Suprapubic skin (tissue), 4 donors: ENCODE measurements at regions not wholly inside any gene's neighbourhood (a gene's known extent, or its start where the extent isn't known, plus 50 kb on each side); places are given as distances from the start of the nearest gene placed in this dataset.

Experiments
- DNase-seq, 2 donors: peaks; one replicate each; pipeline ENCODE4 v3.0.0-alpha.2; 2019; ENCODE audit warnings: low spot score in 2 of 2
- H3K27ac ChIP-seq: fragments of 200-600 bp; sonication (generic); one replicate; pipeline ENCODE4 v1.5.1; 2019
- H3K27me3 ChIP-seq: fragments of 200-600 bp; sonication (generic); one replicate; pipeline ENCODE4 v1.5.1; 2019
- H3K36me3 ChIP-seq: fragments of 200-600 bp; sonication (generic); one replicate; pipeline ENCODE4 v1.5.1; 2019
- H3K4me1 ChIP-seq: fragments of 200-600 bp; sonication (generic); one replicate; pipeline ENCODE4 v1.5.1; 2019
- H3K4me3 ChIP-seq: fragments of 200-600 bp; sonication (generic); one replicate; pipeline ENCODE4 v1.5.1; 2019; ENCODE audit warnings: mild to moderate bottlenecking
- H3K9me3 ChIP-seq: fragments of 200-600 bp; sonication (generic); one replicate; pipeline ENCODE4 v1.5.1; 2019
- EP300 ChIP-seq: sonication (generic); formaldehyde crosslinking; IDR thresholded peaks from one replicate; pipeline ENCODE4 v1.6.1; 2017; ENCODE audit warnings: antibody characterized with exemption
- POLR2A ChIP-seq, 2 donors: fragments of 450-650 bp; IDR thresholded peaks; one replicate each; pipeline ENCODE4 v1.6.1; 2017; ENCODE audit warnings: antibody characterized with exemption in 2 of 2, mild to moderate bottlenecking in 2 of 2, moderate library complexity in 2 of 2
- POLR2AphosphoS5 ChIP-seq, 3 donors: sonication (generic); formaldehyde crosslinking; IDR thresholded peaks; one replicate each; pipeline ENCODE4 v1.6.1; 2017; ENCODE audit warnings: antibody characterized with exemption in 3 of 3
- WGBS: methylation state at CpG from one replicate; pipeline ENCODE4 v1.1.5; 2018; 5-methylcytosine and 5-hydroxymethylcytosine counted together
- TF ChIP-seq, protein P1 (sequence below), 2 donors: fragments of 200-600 bp in 1 of 2; fragments of 450-650 bp in 1 of 2; sonication (generic) in 1 of 2; IDR thresholded peaks; one replicate each; pipeline ENCODE4 v1.5.1; 2016 to 2019; ENCODE audit warnings: antibody characterized with exemption in 2 of 2, mild to moderate bottlenecking in 1 of 2, moderate library complexity in 1 of 2

DNA sequence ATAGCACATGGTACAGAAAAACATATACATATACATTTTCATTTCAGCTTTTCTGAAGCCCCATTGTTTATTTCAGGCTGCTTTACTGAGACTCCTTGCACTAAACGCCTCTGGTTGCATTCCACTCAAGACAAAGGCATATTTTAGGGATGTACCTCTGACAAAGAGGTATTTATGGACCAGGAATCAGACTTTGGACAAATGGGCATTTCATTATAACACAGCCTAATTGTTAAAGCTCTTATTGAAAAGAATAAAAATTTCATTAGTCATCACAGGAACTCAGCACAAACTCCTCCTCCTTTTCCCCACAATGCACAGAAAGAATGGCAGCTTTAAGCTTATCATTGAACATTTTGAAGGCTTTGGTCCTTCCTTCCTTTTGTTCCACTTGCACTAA, 62.9 kb upstream of the UGT8 start:
- no peaks in the 10 kb centered on the region for H3K4me1 ChIP-seq
- TF ChIP-seq POLR2A (IDR thresholded peaks at IDR 0.05) (no peak), EP300 (no peak), POLR2AphosphoS5 (IDR thresholded peaks at IDR 0.05) (no peak)
- TF ChIP-seq, protein P1, sequence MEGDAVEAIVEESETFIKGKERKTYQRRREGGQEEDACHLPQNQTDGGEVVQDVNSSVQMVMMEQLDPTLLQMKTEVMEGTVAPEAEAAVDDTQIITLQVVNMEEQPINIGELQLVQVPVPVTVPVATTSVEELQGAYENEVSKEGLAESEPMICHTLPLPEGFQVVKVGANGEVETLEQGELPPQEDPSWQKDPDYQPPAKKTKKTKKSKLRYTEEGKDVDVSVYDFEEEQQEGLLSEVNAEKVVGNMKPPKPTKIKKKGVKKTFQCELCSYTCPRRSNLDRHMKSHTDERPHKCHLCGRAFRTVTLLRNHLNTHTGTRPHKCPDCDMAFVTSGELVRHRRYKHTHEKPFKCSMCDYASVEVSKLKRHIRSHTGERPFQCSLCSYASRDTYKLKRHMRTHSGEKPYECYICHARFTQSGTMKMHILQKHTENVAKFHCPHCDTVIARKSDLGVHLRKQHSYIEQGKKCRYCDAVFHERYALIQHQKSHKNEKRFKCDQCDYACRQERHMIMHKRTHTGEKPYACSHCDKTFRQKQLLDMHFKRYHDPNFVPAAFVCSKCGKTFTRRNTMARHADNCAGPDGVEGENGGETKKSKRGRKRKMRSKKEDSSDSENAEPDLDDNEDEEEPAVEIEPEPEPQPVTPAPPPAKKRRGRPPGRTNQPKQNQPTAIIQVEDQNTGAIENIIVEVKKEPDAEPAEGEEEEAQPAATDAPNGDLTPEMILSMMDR (IDR thresholded peaks at IDR 0.05) = no peak
- no peaks in the 10 kb centered on the region for H3K9me3 ChIP-seq
- no peaks in the 10 kb centered on the region for H3K27me3 ChIP-seq
- WGBS = 28% methylated on average over 1 of the region's 1 CpG
- H3K27ac ChIP-seq = no peak overlapping the region
- H3K36me3 ChIP-seq = no peaks in the 10 kb centered on the region
- no peak overlapping the region for H3K4me3 ChIP-seq
- no peak for DNase-seq

DNA sequence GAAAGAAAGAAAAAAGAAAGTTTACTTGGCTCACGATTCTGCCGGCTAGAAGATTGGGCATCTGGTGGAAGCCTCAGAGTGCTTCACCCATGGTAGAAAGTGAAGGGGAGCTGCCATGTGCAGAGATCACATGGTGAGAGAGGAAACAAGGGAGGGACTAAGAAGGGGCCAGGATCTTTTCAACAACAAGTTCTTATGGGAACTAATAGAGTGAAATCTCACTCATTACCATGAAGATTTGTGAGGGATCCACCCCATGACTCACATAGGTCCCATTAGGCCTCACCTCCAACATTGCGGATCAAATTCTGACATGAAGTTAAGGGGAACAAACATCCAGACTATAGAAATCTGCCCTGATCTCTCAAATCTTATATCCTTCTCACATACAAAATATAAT, 61.3 kb upstream of the UGT8 start:
- DNase-seq = no peak
- TF ChIP-seq POLR2A (IDR thresholded peaks at IDR 0.05) (no peak), POLR2AphosphoS5 (IDR thresholded peaks at IDR 0.05) (no peak), EP300 (no peak)
- TF ChIP-seq, protein P1 (IDR thresholded peaks at IDR 0.05) = no peak
- no peaks in the 10 kb centered on the region for H3K36me3 ChIP-seq
- no peak overlapping the region for H3K27ac ChIP-seq
- H3K27me3 ChIP-seq = no peaks in the 10 kb centered on the region
- WGBS = 84% methylated on average over 3 of the region's 3 CpGs
- H3K4me3 ChIP-seq = no peak overlapping the region
- H3K9me3 ChIP-seq = no peaks in the 10 kb centered on the region
- no peaks in the 10 kb centered on the region for H3K4me1 ChIP-seq

DNA sequence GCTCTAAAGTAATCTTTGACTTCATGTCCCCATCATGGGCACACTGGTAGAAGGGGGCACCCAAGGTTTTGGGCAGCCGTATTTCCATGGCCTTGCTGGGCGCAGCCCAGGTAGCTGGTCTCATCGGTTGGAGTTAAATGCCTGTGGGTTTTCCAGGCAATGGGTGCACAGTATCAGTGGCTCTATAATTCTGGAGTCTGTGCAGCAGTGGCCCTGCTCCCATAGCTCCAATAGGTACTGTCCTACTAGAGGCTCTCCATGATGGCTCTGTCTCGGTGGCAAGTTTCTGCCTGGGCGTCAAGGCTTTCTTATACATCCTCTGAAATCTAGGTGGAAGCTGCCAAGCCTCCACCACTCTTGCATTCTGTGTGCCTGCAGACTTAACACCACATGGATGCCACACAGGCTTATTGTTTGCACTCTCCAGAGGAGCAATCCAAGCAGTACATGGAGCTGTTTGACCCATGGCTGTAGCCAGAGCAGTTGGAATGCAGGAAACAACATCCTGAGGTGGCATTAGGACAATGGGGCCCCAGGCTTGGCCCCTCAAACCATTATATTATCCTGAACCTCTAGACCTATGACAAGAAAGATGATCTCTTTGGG, 60.5 kb upstream of the UGT8 start:
- TF ChIP-seq POLR2AphosphoS5 (IDR thresholded peaks at IDR 0.05) = no peak
- TF ChIP-seq, protein P1 (IDR thresholded peaks at IDR 0.05) = no peak
- no peak for TF ChIP-seq EP300
- TF ChIP-seq POLR2A (IDR thresholded peaks at IDR 0.05) = no peak
- no peak overlapping the region for H3K4me3 ChIP-seq
- no peaks in the 10 kb centered on the region for H3K27me3 ChIP-seq
- no peak overlapping the region for H3K27ac ChIP-seq
- WGBS = 75% methylated on average over 5 of the region's 5 CpGs
- no peaks in the 10 kb centered on the region for H3K4me1 ChIP-seq
- H3K9me3 ChIP-seq = no peaks in the 10 kb centered on the region
- no peak for DNase-seq
- no peaks in the 10 kb centered on the region for H3K36me3 ChIP-seq

DNA sequence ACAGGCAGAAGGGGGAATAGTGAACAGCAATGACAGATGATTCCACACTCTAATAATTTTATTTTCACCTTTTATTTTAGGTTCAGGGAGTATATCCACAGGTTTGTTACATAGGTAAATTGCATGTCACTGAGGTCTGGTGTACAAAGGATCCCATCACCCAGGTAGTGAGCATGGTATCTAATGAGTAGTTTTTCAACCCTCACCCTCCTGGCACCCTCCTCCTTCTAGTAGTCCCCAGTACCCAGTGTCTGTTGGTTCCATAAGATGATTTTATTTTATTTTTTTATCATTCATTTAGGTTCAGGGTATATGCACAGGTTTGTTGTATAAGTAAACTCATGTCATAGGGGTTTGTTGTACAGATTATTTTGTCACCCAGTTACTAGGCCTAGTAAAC, 58.6 kb upstream of the UGT8 start:
- no peaks in the 10 kb centered on the region for H3K36me3 ChIP-seq
- no peak for TF ChIP-seq POLR2AphosphoS5 (IDR thresholded peaks at IDR 0.05)
- TF ChIP-seq, protein P1 (IDR thresholded peaks at IDR 0.05) = no peak
- TF ChIP-seq POLR2A (IDR thresholded peaks at IDR 0.05) = no peak
- no peak for TF ChIP-seq EP300
- H3K27me3 ChIP-seq = no peaks in the 10 kb centered on the region
- no peak overlapping the region for H3K4me3 ChIP-seq
- H3K9me3 ChIP-seq = no peaks in the 10 kb centered on the region
- H3K4me1 ChIP-seq = no peaks in the 10 kb centered on the region
- no peak overlapping the region for H3K27ac ChIP-seq
- no peak for DNase-seq

DNA sequence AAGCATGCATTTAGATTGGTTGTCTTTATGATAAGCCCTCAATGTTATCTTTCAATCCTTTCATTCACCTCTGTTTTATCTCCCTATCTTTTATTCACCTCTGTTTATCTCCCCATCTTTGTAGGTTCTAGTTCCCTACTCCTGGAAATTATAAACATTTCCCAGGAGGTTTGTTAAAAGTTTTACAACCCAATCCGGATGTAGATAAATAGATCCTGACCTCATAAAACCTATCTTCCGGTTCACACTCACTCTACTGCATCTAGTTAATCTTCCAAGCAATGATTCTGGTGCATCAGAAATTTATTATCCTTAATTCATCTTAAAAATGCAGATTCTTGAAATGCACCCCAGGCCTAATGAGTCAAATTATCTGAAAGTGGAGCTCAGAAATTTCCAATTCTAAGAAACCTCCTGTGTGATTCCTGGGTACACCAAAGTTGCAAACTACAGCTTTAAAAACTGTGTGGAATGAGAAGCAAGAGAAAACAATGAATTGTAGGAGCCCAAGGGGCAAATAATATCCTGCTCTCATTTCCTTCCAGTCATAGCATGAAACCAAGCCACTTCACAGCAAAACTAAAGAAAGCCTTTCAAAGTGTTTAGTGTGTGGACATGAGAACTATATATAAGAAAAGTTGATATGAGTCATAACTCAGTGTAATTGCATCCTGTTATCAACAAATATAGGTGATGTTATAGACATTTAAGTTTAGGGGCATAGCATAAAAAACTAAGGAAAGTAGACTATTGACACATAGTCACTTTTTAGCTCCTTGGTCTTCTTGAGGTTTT, 51.1 kb upstream of the UGT8 start:
- Histone ChIP-seq H3K9me3 (no peaks in the 10 kb centered on the region), H3K4me3 (no peak overlapping the region), H3K27ac (no peak overlapping the region), H3K4me1 (no peaks in the 10 kb centered on the region), H3K36me3 (no peaks in the 10 kb centered on the region), H3K27me3 (no peaks in the 10 kb centered on the region)
- WGBS = 71% methylated on average over 2 of the region's 2 CpGs
- TF ChIP-seq EP300 (no peak), POLR2A (IDR thresholded peaks at IDR 0.05) (no peak), POLR2AphosphoS5 (IDR thresholded peaks at IDR 0.05) (no peak)
- TF ChIP-seq, protein P1 (IDR thresholded peaks at IDR 0.05) = no peak
- DNase-seq = no peak
